NCI-H446 treated with DMSO at 0.1 percent for 48 hours (cell line): ENCODE measurements at regions not wholly inside any gene's neighbourhood (a gene's known extent, or its start where the extent isn't known, plus 50 kb on each side); places are given as distances from the start of the nearest gene placed in this dataset.
"Not testable (repeated sequence)": the region's sequence is repeated elsewhere in the genome, so short reads cannot be mapped to it uniquely, and the experiment has no call there.

Experiments used
- DNase-seq: peaks from one replicate; lab custom pipeline; 2025; lab: John Stamatoyannopoulos, UW

GRCh38 chr20:18876394-18876793 is 62.8 kb downstream of the SCP2D1 start:
- DNase-seq, result not testable (repeated sequence)

GRCh38 chr20:18879262-18879661 is 65.7 kb downstream of the SCP2D1 start:
- no peak for DNase-seq

- peak; percentile 12 for DNase-seq
Observed at GRCh38 chr20:18886756-18887155, 73.2 kb downstream of the SCP2D1 start.

- no peak for DNase-seq
Observed at GRCh38 chr20:18901980-18902737, 88.6 kb downstream of the SCP2D1 start.

GRCh38 chr20:18904192-18904591 is 90.6 kb downstream of the SCP2D1 start:
- no peak for DNase-seq

- DNase-seq, result no peak
Observed at GRCh38 chr20:18904624-18905023, 91.0 kb downstream of the SCP2D1 start.

GRCh38 chr20:18906046-18906445 is 92.5 kb downstream of the SCP2D1 start:
- DNase-seq, result no peak

- no peak for DNase-seq
Observed at GRCh38 chr20:18907353-18907752, 93.8 kb downstream of the SCP2D1 start.

DNA sequence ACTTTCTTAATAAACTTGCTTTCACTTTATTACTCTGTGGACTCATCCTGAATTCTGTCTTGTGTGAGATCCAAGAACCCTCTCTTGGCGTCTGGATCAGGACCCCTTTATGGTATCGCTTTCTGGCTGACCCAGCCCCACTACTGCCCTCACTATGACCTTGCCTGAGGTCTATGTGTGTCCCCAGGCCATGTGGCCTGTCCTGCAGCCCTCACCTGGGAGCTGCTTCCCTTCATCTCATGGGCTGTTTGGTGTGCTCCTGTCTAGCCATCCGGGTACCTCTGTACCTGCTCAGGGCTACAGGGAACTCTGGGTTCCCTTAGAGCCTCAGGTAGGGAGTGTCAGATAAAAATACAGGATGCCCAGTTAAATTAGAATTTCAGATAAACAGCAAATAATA is 94.5 kb downstream of the SCP2D1 start:
- no peak for DNase-seq

DNA sequence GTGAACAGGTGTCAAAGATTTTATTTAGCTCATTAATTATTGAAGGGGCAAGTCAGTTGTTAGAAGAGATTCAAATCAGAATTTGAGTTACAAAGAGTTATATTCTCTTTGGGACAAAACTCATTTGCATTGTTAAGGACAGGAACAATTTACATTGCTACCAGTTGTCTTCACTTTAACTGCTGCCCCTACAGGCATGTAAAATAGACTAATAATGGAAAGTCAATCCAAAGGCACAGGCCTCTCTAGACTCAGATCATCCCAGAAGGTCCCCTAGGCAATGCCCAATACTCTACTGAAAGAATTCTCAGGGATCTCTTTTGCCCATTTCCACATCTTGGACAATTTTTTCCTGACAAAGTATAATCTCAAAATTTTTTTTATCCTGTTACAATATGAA is 95.7 kb downstream of the SCP2D1 start:
- DNase-seq, result no peak

GRCh38 chr20:18913701-18914100 is 100.1 kb downstream of the SCP2D1 start:
- no peak for DNase-seq

- DNase-seq, result no peak
Observed at GRCh38 chr20:18914796-18915195, 101.2 kb downstream of the SCP2D1 start.

DNA sequence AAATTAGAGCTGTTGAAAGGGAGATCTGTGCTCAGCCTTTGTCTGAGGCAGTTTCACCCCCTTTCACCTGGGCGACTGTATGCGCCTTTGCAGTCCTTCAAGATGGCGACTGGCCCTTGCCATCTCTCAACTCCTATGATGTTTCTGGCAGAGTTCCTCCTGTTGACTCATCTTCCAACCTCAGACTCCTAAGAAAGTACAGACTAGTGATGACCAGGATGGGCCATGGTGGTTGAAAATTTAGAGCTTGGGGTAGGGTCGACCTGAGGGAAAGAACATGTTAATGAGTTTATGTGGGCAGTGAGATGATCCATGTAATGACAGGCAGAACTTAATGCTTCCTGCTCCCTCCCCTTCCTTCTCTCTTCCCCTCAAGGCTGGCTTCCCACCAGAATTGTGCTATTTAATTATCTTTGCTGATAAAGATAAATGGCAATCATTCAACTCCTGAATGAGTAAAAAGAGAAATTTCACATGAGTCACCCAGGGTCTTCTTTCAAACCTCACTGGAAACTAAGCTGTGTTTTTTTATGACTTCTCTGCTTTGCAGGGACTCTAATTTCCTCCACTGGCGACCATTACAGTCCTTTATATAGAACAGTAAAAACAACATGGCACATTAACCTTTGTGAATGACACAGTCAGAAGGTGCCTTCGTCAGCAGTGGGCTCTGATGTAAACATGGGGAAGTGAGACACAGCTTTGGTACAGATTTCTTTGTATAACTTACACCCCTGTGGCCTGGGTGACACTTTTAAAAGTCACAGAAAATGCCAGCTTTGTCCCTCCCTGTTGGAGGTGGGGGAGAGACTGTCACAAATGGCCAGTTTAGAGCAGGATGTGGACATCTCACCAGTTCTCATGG is 103.5 kb downstream of the SCP2D1 start:
- DNase-seq, result no peak

DNA sequence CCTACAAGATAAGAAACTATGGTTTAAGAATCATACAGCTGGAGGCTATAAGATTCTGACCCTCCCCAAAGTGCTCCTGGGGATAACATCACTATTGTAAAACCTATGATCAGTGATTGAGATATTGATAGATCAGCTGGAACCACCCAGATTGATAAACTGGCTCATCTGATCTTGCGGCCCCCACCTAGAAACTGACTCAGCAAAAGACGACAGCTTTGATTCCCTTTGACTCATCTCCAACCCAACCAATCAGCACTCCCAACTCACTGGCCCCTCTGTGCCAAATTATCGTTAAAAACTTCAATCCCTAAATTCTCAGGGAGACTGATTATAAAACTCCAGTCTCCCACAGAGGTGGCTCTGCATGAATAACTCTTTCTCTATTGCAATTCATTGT is 106.4 kb downstream of the SCP2D1 start:
- DNase-seq, result no peak

DNA sequence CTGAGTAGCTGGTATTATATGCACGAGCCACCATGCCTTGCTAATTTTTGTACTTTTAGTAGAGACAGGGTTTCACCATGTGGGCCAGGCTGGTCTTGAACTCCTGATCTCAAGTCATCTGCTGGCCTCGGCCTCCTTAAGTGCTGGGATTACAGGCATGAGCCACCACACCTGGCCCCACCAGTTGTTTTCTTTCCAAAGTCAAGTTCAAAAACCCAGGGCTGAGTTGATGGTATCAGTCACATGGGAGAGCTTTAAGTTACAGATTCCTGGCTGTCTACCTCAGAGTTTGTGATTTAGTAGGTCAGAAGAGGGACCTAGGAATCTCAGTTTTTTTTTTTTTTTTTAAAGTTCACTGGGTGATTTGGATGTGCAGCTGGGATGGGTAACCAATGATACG is 107.7 kb downstream of the SCP2D1 start:
- no peak for DNase-seq

- DNase-seq, result no peak
Observed at GRCh38 chr20:18922251-18922650, 108.7 kb downstream of the SCP2D1 start.

DNA sequence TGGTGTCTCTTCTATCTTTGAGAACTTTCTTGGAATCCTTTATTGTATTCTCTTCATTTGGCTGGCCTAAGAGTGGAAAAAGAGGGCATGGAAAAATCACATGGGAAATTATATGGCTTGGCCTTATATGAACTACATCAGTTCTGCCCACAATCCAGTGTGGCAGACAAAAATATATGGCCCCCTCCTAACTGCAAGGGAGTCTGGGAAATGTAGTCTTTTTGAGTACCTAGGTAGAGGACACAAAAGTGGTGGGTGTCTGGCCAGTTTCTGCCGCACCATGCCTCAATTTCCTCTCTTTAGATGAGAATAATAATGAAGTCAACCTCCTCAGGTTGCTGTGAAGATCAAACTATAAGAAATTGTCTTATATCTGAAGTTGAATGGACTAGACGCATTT is 109.3 kb downstream of the SCP2D1 start:
- no peak for DNase-seq

DNA sequence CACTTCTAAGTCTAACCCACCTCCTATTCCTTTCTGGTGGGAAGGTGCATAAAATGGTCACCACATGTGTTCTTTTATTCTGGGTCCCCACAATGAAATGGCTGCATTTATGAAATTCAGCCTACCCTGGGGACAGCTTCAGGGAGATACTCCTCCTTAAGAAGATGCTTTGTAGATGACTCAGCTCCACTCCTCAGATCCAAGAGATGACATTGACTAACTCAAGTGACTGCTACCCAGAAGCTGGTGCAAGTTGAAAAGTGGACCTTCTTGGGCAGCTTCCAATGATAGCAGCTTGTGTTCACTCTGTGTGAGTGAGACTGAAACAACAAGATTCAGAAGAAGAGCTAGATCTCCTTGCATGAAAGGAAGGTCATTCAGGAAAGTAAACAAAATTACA is 113.4 kb downstream of the SCP2D1 start:
- DNase-seq, result no peak

DNA sequence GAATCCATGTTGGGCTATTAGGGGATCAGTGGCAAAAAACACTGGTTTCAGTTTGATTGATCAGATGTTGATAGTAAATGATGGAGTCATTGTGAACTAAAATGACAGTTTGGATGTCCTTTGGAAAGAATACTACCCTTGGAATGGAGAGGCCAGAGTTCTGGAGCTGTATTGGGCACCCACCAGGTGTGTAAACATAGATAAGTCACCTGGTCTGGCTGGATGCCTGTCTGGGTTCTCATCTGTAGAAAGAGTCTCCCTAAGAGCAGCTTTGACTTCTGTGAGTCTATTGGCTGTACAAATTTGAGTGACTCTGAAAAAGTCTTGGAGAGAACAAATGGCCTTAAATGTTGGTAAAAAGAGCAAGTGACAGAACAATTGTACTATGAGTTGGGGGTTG is 115.0 kb downstream of the SCP2D1 start:
- DNase-seq, result no peak

DNA sequence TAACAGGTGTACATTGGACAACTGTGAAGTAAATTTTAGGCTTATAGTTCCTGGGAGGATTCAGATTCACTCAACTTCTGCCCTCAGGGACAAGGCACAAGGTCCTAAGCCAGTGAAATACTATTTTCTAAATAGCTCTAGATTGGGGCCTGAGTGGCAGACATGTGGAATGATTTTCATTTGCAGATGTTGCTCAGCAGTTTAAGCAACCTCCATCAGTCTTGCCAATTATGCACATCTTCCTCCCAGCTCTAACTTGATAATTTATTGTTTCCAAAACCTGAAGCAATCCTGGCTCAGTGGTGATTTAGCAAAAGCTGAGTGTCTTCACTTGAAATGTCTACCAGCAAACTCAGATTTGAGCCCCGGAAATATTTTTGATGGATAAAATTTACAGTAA is 116.2 kb downstream of the SCP2D1 start:
- no peak for DNase-seq

DNA sequence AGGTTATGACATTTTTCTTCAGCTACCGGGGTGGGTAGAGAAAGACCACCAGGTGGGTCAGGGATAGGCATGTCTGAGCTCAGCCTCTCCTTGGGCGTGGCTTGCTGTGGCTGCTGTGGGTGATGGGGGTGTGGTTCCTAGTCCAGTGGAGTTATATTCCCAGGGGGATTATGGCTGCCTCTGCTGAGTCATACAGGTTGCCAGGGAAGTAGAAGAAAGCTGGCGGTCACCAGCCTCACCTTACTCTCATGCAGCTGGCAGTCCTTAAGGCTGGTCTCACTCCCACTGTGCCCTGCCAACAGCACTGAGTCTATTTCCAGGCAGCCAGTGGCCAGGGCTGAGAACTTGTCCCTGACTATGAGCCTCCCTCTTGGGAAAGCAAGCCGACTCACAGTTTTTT is 130.0 kb downstream of the SCP2D1 start:
- DNase-seq, result no peak

DNA sequence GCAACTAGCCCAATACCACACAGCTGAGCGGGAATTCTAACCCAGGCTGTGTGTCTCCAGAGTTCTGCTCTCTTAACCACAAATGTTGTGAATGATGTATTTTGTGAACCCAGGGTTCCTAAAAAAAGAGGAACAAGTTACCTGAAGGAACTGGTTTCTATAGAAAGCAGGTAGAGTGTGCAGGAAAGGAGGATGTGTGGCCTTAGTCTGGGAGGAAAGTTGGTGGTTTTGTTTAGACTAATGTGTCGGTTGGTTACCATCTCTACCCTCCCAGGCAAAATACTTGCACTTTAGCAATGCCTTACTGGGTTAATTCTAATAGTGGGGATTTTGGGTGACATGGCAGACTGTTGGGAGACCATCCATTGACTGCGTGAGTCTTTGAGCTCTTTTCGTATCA is 143.3 kb downstream of the SCP2D1 start:
- DNase-seq, result no peak

DNA sequence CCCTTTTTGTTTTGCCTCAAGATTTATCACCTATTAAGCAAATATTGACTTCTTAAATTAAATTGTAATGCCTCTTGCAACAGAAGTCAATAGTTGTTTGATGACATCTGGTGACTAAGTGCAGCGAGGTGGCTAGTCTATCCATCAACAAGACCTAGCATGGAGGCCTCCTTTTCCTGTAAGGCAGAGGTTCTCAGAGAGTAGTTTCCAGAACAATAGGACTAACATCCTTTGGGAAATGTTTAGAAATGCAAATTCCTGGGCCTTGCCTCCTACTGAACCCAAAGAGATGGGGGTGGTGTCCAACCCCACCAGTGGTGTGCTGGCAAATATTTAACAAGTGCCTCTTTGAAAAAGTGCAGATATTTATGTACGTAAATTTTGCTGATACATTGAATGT is 143.7 kb downstream of the SCP2D1 start:
- no peak for DNase-seq
